ENCODE measurements at regions not wholly inside any gene's neighbourhood (a gene's known extent, or its start where the extent isn't known, plus 50 kb on each side); places are given as distances from the start of the nearest gene placed in this dataset.
A peak's percentile ranks its signal among the peaks of the same experiment; 100 is the strongest.

DNA sequence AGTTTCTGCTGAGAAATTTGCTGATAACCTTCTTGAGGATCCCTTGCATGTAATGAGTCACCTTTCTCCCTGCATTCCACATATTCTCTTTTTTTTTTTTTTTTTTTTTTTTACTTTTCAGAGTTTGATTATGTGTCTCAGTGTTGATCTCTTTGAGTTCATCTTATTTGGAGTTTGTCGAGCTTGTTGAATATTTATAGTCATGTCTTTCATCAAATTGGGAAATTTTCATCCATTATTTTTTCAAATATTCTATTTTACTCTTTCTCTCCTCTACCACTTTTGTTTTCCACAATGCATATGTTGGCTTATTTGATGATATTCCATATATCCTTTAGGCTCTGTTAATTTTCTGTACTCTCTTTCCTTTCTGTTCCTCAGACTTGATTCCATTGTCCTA, 136.1 kb downstream of the MAD2L1 start:
- no peak for DNase-seq

DNA sequence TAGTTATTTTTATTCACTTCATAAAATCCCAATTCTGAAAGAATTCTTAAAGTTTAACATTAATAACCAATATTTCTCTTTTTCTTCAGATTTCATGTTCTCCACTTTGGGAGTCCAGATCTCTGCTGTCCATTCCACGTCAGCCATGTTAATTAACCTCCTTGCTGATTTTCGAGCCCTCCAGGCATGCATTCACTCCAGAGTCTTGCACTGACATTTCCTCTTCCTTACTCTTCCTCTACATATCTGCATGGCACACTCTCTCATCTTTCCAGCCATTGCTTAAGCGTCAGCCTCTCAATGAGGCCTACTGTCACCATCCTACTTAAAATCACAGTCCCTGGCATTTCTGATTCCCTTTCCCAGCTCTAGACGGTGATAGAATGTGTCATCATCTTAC, 144.8 kb downstream of the MAD2L1 start:
- no peak for DNase-seq

DNA sequence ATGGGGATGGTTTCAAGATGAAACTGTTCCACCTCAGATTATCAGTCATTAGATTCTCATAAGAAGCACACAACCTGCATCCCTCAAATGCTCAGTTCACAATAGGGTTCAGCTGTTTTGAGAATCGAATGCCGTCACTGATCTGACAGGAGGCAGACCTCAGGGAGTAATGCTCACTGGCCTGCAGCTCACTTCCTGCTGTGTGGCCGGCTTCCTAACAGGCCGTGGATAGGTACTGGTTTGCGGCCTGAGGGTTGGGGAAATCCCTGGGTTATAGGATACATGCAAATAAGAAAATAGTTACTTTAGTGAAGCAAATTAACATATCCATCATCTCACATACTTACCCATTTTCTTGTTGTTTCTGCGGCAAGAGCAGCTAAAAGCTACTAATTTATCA, 160.4 kb downstream of the MAD2L1 start:
- no peak for DNase-seq

DNA sequence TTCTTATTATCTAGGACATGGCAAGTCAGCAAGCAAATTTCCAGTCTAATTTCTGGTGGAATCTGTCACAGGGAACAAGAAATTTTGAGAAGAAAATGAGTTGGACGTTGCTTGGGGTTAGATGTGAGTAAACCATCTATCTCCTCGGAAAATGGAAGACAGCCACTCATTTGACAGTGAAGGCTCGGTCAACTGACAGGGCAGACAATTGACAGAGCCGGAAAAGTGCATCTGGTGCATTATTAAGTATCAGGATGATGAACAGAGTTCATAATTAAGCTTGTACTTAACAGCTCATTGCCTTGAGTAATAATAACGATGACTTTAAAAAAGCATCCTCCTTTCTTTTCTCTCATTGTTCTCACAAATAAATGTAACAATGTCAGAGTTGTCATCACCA, 168.4 kb downstream of the MAD2L1 start:
- DNase-seq, result no peak

DNA sequence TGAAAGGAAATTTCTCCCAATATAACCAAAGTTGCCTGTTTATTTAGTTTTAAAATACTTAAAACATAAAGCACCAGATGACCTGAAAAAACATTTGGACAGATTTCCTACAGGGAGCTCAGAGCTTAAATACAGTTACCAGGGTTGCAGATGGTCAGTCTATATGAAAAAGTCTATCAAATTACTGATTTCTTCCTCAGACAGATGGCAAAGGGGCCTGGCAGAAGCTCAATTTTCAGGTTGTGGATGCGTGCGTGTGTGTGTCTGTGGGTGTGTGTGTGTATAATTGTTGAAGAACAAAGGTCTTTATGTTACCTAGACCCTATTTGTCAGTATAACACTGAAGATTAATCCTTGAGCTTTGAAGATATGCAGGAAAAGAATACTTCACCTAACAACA, 169.4 kb downstream of the MAD2L1 start:
- peak; percentile 86 for DNase-seq

DNA sequence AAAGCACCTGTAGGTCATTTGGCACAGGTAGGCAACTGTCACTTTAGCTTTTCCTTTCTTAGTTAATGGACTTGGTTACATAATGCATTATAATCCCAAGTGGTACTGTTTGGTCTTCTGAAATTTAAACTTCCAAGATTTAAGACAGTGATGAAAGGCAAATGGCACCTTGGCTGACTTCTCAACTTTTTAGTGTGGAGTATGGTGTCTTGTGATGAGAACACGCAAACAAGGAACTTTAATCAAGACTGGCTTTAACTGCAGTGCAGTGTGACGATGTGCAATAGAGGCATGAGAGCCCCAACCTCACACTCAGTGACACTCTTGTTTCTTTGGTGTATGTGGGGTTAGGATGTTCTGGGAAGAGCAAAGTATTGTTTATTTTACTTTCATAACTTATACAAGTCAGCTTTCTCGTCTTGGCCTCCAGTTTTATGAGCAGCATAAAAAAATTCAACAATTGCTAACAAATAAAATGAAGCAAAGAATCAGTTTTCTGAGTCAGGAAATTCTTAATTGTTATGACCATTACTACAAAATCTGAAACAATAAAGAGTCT, 171.9 kb downstream of the MAD2L1 start:
- DNase-seq, result no peak

DNA sequence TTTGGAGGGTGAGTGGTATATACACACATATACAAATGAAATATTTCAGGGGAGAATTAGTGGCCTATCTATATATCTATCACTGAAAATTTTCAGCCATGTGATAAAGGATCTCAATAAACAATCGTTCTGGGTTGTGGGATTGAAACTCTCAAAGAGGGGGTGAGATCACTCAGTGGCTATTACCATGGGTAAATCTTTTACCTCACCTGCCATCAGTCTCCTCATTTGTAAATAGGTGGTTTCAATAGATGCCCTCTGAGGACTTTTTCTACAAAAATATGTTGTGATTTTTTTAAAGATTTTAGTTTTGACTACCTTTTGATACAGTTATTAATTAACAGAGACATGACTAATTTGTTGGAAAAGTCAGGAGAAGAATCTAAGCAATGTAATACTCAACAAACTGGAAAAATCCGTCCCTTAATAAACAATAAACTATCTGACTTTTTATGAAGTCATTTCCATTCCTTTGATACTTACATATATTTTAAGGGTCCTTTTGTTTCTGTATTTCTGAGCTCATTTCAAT, 192.8 kb downstream of the MAD2L1 start:
- no peak for DNase-seq

DNA sequence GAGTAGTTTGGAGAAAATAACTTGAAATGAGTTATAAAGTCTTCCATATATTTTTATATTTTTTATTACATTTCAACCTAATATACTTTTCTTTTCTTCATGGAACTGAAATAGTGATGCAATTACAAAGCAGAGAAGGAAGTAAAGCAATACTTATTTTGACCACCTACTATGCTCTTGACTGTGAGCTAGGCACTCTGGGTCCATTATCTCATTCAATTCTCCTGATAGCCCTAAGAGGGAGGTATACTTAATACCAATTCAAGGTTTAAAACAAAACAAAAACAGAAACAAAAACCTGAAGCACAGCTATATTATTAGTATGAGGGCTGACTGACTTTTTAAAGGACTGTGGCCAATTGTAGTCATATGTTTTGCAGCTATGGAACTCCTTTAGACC, 193.5 kb downstream of the MAD2L1 start:
- no peak for DNase-seq

DNA sequence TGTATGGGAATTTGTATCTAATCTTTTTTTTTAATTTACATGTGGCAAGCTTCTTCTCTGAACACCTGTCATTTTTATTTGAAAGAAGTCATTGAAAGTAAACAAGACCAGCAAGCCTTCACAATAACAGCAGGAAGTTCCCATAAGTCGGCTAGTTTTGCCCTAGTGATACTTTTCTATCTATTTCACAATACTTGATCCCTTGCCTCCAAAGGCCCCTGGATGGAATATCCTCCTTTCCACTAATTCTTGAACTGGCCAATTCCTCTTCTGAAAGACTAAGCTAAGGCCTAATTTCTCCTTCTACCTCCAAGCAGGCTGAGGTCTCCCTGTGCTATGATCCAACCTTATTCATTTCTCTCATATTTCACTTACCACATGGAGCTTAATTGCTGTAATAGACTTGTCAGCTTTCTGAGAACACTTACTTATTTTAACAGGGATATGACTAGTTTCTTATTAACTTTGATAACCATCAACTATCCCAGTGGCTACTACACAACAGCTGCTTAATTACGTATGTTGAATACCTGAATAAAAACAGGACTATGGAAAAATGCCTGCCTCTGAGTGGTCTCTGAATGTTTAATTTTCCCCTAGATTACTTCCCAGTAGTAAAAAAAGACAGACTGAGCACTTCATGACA, 194.2 kb downstream of the MAD2L1 start:
- no peak for DNase-seq

DNA sequence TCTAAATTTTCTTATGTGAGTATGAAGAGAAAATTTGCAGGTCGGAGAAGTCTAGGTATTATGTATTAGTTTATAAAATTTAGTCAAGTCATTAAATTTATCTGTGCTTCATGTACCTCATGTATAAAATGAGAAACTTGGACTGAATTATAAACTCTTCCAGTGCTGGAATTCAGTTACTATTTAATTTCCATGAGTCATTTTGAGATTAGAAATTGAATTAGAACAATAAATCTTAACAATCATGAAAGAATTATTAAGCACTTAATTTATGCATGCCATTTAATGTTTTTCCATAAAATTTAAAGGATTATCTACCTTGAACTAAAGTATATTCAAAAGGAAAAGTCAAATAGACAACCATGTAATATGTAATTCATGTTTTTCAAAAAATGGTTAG, 195.8 kb downstream of the MAD2L1 start:
- no peak for DNase-seq

DNA sequence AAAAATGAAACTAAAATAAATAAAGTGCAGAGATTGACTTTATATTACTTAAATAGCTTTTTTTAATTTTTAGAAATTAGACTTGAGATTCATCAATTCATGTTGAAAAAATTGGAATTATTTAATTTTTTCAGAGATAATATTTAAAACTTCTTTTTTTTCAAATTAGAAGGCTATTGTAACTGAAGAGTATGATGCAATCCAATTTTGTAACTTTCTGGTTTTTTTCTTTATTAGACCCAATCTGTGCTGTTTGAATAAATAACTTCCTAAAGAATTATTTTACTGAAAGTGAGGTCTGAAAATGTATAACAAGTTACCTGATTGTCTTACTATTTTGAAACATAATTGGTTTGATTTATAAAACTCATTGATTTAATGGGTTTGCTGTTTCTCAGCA, 200.9 kb downstream of the MAD2L1 start:
- no peak for DNase-seq

DNA sequence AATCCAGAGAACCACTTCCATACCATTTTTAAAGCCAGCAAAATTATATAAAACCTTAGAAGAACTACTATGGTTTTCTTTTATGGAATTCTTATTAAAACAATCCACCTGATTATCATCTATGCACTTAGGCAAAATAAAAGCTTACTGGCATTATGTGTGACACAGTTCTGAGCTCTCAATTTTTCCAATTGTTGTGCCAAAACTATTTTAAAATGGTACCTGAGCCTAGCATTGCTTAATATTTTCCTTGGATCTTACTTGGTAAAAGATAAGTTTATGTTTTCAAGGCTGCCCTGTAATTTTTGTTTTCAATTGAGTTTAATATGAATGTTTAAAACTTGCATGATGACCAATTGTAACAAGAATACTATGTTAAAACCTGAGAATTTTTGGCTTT, 201.3 kb downstream of the MAD2L1 start:
- DNase-seq, result no peak

DNA sequence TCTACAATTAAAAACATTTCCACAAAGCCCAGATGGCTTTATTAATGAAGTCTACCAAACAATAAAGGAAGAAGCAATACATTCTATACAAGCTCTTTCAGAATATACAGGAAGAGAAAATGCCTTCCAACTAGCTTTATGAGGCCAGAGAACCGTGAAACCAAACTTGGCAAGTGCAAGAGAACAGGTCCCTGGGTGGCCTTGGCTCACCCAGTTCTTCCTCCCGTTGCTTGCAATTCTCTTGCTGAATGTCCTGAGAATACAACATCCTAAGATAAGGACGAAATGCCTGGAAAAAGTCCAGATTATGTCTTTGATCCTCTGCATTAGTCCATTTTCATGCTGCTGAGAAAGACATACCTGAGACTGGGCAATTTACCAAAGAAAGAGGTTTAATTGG, 204.9 kb downstream of the MAD2L1 start:
- DNase-seq, result no peak

DNA sequence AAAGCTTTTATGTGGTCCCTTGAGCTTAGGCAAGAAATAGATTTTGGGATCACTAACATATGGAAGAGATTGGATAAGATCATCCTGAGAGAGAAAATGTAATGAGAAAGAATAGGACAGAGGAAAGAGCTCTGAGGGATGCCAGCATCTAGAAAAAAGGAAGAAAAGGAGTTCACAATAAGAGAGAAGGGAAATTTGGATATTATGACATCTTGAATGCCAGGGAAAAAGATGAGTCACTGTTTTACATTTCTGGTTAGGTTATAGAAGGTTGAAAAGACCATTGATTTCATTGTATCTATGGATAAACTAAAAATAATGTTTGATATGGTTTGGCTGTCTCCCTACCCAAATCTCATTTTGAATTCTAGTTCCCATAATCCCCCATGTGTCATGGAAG, 208.5 kb downstream of the MAD2L1 start:
- no peak for DNase-seq

DNA sequence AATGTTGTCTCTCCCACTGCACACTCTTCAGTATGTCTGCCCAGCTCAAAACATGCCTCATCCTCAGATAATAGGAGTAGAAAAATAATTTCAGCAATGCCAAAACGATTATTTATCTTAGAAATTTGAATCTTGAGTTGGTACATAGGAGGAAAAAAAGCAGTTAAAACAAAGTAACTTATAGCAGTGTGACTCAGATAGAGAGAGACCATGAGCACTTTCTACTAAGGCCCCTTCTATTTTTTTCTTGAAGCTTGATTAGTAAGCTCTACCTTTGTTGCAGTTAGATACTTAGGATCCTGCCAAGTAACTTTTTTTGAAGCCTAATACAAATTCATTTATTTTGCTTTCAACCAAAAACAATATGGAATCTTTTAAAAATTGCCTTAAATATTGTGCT, 212.3 kb downstream of the MAD2L1 start:
- no peak for DNase-seq

DNA sequence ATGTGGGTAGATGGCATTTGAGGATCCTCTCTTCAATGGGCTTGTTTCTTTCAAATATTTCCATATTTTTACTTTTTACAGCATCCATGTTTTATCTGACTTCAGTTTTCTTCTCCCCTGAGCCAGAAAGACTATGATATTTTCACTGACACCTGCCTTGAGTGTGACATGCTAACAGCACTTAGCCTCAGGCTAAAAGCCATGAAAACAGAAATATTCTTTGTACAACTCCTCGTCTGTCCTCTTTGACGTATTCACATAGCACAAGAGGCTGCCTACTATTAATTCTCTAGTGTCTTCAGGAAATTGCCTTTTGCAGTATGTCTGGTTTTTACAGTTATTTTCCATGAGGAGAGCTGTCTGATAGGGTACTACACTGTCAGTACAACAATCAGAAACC, 215.0 kb downstream of the MAD2L1 start:
- DNase-seq, result no peak

DNA sequence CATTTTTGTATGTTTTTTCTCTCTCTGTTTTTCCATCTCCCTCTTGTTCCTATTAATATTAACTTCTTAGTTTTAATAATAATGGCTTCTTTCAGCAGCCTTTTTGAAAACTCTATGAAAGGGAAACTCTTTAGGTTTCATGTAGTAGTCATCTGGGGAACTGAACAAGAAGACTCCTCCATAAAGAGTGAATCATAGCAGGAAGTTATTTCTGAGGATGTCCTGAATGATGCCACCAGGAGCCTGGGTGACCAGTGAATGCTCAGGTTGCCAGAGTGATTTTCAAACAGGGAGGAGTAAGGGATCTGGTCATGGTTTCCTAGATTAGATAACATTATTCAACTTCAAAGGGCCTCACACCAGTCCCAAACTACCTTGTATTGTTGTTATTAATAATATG, 212.8 kb upstream of the PDE5A start:
- DNase-seq, result no peak

DNA sequence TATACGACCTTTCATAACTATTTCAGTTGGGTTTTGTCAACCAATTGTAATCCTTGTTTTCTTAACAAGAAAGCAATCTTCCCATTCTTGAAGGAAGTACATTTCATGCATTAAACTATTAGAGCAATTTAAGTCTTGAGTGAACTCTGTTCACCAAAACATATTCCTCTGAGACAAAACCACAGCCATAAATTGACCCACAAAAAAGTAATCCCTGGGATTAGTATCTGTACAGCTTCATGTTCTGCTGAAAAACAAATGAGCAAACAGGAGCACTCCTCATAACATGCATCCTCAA, 207.0 kb upstream of the PDE5A start:
- DNase-seq, result no peak

DNA sequence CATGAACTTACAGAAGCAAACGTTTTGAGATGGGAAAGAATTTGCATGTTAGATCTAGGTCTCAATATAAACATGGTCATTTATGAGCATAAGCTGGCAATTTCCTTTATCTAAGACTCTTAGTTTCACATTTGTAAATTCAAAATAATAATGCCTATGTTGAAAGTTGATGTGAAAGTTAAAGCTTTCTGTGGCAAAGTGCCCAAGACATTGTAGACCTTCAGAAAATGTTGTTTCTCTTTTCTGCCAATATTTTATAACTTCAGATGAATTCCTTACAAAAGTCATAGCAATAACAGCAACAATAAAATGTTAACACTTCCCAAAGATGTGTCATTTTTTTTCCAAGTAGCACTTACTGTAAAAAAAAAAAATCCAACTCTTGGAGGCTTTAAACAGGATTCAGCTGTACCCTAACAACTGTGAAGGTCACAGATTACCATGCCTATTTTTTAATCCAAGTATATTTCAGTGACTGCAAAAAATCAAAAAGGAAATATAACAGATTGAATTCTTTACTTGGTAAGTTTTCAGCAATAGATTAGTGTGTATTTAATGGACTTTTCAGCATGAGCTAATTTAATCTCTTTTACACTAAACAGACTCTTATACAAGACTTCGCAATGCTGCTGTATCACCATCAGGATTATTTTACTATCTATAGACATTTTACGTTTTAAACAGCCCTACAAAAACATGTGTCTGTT, 206.5 kb upstream of the PDE5A start:
- DNase-seq, result no peak

DNA sequence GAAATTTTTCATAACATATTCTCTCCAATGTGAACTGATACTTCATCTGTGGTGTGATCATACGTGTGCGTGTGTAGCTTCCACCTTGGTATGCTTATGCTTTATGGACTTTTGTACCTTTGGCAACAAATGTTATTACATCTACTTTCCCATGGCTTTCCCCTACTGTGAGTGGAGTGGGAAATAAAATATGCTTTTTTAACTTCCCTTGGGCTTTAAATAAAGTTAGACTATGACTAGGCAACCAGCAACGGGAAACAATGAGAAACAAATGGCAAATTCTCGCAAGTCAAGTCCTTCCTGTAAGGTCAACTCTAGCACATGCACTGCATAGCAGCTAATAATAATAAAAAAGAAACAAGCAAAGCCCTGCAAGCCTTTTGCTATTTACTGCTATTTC, 205.0 kb upstream of the PDE5A start:
- no peak for DNase-seq

DNA sequence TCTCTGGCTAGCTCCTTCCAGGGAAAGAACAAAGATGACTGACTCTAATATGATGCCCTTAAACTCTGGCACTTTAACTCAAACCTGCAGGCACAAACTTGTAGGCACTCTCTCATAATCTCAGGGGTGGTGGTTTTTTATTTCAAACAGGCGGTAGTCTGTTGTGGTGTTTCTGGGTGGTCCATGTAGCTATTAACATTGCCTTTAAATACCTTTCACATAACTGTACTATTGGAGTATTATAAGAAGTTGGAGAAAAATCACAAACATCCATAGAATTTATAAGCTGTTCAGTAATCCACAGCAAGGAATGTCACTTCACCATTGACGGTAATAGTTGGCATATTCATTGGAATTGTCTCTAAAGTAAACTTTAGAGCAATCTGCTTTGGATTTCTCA, 204.2 kb upstream of the PDE5A start:
- no peak for DNase-seq

DNA sequence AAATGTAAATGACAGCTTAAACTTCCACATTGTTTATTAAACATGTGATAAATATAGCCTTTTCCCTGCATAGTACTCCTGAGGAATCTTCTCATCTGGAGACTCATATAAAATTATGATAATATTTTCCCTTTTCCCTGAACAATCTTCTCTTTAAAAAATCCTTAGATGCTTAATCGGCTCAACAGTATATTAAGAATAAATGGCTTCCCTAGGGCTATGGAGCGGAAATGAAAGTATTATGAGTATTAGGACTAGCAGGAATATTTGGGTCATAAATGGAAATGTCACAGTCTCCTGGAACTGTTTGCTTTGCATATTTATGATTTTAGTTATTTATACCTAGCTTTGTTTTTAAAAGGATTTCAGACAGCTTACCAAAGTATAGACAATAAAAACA, 200.7 kb upstream of the PDE5A start:
- DNase-seq, result no peak

DNA sequence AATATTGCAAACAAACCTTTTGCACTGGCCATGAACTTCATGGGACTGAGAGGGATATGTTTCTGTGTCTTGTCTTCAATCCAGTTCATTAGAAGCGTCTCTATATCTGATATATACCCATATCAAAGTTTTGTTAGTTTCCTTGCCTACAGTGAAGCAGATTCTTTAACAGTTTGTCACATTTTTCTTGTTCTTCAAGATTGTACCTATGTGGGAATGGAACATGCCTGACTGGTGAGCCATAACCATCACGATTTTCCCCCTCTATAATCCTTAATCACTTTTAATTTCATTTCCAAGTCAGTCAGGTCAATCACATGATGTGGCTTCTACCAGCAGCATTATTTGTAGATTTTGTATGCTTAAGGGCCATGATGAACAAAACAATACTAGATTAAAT, 197.1 kb upstream of the PDE5A start:
- DNase-seq, result no peak

DNA sequence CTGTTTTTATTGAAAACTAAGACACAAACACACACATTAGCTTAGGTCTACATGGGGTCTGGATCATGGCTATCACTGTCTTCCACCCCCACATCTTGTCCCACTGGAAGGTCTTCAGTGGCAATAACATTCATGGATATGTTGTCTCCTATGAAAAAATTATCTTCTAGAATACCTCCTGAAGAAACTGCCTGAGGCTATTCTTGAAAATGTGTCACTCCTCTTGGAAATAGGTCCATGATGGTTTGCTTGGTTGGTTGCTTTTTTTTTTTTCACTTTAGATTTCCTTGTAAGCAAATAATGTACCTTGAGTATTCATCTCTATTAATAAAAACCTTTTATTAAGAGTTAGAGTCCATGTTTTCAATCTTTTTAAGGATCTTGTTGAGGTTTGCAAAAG, 195.3 kb upstream of the PDE5A start:
- DNase-seq, result no peak

DNA sequence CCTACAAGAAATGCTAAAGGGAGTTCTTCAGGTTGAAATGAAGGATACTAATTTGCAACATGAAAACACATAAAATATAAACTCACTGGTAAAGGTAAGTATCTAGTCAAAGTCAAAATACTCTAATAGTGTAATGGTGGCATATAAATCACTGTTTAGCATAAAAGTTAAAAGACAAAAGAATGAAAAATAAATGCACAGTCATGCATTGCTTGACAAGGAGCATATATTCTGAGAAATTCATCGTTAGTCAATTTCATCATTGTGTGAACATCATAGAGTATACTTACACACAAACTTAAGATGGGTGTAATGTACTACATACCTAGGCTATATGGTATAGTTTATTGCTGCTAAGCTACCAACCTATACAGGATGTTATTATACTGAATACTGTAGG, 194.4 kb upstream of the PDE5A start:
- no peak for DNase-seq
